GM23338 (cell line): ENCODE measurements at regions not wholly inside any gene's neighbourhood (a gene's known extent, or its start where the extent isn't known, plus 50 kb on each side); places are given as distances from the start of the nearest gene placed in this dataset.

Source experiments
- CREB1 ChIP-seq: fragments of 250-450 bp; sonication (Bioruptor Pico); IDR thresholded peaks from 2 replicates; pipeline ENCODE4 v1.5.0; 2020; ENCODE audit warnings: low read depth, mild to moderate bottlenecking, moderate library complexity
- EZH2 ChIP-seq: fragments of 200-600 bp; sonication (generic); IDR thresholded peaks from one replicate; pipeline ENCODE4 v1.8.0; 2017; ENCODE audit warnings: antibody characterized with exemption, mild to moderate bottlenecking, low read depth; ENCODE audit not compliant: unreplicated experiment
- EZH2phosphoT487 ChIP-seq: fragments of 200-600 bp; sonication (generic); IDR thresholded peaks from one replicate; pipeline ENCODE4 v1.8.1; 2018; ENCODE audit warnings: antibody characterized with exemption; ENCODE audit not compliant: unreplicated experiment
- POLR2AphosphoS5 ChIP-seq: IDR thresholded peaks from 2 replicates; pipeline ENCODE4 v1.6.1; 2016; ENCODE audit warnings: antibody characterized with exemption, low read depth
- ZNF114 ChIP-seq: fragments of 250-450 bp; sonication (Bioruptor Pico); IDR thresholded peaks from 2 replicates; pipeline ENCODE4 v1.5.0; 2020; ENCODE audit warnings: mild to moderate bottlenecking, moderate library complexity
- TF ChIP-seq, protein P1 (sequence below), 2 experiments: fragments of 200-600 bp in 1 of 2; sonication (generic) in 1 of 2; conservative IDR thresholded peaks; 2 replicates each; pipeline versions ENCODE4 v1.5.1 to v1.6.1; 2016 to 2017; ENCODE audit warnings: antibody characterized with exemption in 2 of 2, low read depth in 2 of 2, mild to moderate bottlenecking in 2 of 2, moderate library complexity in 1 of 2

DNA sequence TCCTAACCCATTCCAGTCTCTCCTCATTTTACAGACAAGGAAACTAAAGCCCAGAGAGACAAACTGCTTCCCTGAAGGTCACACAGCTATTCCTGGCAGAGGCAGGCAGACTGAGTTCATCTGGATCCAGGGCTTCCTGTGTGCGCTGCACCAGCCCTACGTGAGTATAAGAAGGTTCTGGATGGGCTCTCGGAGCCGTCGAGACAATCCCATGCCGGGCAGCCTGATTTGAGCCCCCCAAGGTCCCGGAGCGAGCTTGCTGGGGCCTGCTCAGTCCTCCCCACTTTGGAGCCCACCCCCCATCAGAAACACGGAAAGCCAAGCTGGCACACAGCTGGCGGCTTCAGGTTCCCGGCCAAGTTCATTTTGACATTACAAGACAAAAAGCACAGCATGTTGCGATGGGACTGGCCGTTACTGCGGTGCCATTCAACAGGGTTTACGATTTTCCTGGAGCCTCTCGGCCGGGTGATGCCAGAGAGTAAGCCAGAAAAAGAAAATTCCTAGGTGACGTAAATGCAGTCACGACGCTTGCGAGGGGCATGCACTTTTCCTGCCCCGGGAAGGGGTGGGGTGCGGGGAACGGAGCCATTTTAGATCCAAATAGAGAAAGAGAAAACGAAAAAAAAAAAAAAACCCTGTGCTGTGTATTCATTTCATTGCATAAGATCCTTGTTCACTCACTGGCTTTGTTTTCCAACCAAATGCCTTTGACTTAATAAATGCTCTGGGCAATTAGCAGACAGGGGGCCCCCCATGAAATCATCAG is 167.1 kb upstream of the FOXF1 start:
- TF ChIP-seq, protein P1, sequence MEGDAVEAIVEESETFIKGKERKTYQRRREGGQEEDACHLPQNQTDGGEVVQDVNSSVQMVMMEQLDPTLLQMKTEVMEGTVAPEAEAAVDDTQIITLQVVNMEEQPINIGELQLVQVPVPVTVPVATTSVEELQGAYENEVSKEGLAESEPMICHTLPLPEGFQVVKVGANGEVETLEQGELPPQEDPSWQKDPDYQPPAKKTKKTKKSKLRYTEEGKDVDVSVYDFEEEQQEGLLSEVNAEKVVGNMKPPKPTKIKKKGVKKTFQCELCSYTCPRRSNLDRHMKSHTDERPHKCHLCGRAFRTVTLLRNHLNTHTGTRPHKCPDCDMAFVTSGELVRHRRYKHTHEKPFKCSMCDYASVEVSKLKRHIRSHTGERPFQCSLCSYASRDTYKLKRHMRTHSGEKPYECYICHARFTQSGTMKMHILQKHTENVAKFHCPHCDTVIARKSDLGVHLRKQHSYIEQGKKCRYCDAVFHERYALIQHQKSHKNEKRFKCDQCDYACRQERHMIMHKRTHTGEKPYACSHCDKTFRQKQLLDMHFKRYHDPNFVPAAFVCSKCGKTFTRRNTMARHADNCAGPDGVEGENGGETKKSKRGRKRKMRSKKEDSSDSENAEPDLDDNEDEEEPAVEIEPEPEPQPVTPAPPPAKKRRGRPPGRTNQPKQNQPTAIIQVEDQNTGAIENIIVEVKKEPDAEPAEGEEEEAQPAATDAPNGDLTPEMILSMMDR (conservative IDR thresholded peaks at IDR 0.05; ENCODE audit: low read depth in 2 of 2), result no peak
- TF ChIP-seq POLR2AphosphoS5, result no peak
- TF ChIP-seq CREB1, result no peak
- TF ChIP-seq EZH2phosphoT487, result no peak
- TF ChIP-seq EZH2, result no peak
- TF ChIP-seq ZNF114 (CRISPR knock-in tag), result no peak
